Stimulated activated CD4-positive, alpha-beta T cell treated with anti-CD3 and anti-CD28 coated beads, Interleukin-2, amount 100 ng/mL, for 24 hours (primary cell): ENCODE measurements at regions not wholly inside any gene's neighbourhood (a gene's known extent, or its start where the extent isn't known, plus 50 kb on each side); places are given as distances from the start of the nearest gene placed in this dataset.

Experiments used
- DNase-seq, 2 donors: peaks; one replicate each; pipeline ENCODE4 v3.0.0-alpha.2; 2020

GRCh38 chr22:48179571-48180546 lies 1417.4 kb downstream of the TBC1D22A start:
- no peak for DNase-seq

DNA sequence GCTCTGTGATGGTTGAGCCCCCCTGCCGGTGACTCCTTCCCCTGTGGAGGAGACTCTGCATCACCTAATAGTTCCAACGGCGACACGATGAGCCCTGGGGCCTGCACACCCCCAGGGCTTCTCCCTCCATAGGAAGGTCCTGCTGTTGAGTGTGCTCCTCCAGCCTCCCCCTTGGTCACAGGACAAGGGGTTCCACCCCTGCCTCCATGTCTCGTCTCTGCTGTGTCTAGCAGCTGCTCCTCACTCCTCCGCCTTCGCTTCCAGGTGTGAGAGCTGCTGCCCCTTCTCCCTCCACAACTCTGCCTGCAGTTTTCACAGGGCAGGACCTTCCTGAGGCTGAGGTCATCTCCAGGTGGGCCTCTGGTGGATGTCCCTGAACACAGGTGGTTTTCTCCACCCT lies 1416.1 kb downstream of the TBC1D22A start:
- no peak for DNase-seq

DNA sequence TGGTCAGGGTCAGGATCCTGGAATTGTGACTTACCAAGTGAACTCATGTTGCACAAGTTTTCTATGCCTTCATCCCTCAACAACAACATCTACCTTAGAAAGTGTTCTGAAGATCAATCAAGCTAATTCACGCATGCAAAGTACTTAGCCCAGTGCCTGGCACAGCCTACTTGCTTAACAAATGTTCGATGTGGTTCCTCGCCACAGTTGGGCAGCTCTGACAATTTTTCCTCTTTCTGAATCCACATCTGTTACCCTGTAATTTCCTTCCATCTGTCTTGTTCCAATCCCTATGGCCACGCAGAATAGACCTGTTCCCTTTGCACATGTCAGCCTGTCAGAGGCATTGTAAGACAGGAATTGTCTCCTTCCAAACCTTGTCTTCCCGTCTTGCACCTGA lies 1415.2 kb downstream of the TBC1D22A start:
- no peak for DNase-seq

- DNase-seq = no peak
Measured at GRCh38 chr22:48175721-48176120, 1413.3 kb downstream of the TBC1D22A start.

DNA sequence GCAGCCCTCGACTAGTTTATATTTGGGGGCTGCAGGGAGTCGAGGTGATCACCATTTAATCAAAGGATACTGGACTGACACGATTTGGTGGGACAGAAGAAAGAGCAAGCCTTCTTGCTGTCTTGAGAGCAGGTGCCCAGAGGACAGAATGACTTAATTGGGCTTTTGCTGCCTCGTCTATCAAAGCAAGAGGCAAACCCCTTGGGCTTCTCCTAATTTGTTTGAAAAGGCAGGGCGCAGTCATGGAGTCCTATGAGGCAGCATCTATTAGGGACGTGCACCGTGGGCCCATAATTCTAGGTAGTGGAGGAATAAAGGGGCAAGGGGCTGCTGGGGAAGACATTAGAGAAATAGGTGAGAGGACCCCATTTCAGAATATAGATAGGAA lies 1411.3 kb downstream of the TBC1D22A start:
- DNase-seq = no peak

GRCh38 chr22:48173061-48173772 lies 1410.8 kb downstream of the TBC1D22A start:
- DNase-seq = no peak

DNA sequence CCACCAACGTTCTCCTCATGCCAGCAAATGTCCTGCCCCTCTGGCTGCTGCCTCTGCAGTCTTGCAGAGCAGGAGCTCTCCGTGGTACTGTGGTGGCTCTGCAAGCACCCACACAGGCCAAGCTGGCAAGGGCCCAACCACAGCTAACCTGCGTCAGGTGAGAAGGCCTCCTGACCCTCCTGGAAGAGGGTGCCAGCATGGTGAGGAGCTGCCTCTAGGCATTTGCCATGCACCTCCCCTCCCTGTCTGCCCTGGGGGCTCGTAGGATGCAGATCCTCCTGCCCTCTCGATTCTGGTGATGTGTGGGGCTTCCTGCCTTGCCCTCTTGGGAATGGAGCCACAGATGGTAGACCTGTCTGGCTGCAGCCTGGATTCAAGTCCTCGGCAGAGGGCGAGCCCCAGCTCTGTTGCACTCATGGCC lies 1408.8 kb downstream of the TBC1D22A start:
- no peak for DNase-seq

DNA sequence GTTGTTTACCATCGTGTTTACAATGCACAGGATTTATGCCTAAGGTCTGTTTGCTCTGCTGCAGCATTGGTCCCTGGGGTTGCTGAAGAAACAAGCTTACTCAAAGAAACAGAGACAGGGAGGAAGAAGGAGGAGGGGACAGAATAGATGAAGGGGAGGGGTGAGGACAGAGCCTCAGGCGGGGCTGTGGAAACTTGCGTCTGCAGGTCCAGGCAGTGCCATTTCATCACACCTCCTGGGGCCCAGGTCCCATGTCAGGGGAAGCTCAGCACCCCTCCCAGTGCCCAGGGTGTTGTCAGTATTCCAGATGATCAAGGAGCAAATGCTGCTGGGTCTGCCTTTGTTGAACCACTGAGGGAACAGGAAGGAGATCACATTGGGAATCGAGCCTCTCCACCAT lies 1406.8 kb downstream of the TBC1D22A start:
- no peak for DNase-seq

- no peak for DNase-seq
Measured at GRCh38 chr22:48167238-48167637, 1404.8 kb downstream of the TBC1D22A start.

DNA sequence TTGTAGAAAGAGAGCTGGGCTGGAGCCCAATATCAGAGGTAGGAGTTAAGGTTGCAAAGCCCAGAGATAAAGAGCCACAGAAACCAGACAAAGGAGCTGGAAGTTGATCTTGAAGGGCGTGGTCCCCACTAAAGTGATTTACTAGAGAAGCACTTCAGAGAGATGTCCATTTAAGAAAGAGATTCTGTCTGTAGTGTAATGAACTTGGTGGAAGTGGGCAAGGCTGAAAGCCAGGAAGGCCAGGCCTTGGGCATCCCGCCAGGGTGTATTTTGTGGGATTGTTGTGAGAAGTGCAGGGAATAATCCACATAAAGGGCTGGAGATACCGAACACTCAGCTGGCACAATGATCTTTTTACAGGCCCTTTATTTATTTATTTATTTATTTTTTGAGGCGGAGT lies 1398.8 kb downstream of the TBC1D22A start:
- no peak for DNase-seq

DNA sequence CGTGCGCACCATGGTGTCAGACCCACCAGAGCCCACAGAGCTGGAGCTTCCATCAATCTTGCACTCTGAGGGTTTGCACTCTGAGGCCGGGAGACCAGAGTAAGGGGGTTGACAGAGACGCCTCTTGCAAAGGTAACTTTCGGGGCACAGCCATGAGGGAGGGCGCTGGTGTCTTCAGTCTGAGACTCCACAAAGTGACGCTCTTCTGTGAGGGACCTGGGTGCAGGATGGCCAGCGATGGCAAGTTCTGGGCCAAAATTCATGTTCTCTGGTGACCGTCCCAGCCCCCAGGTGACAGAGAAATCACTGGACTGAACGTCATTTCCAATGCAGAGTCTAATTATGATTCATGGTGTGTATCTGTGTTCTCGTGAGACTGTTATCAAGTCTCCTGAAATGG lies 1395.2 kb downstream of the TBC1D22A start:
- no peak for DNase-seq

DNA sequence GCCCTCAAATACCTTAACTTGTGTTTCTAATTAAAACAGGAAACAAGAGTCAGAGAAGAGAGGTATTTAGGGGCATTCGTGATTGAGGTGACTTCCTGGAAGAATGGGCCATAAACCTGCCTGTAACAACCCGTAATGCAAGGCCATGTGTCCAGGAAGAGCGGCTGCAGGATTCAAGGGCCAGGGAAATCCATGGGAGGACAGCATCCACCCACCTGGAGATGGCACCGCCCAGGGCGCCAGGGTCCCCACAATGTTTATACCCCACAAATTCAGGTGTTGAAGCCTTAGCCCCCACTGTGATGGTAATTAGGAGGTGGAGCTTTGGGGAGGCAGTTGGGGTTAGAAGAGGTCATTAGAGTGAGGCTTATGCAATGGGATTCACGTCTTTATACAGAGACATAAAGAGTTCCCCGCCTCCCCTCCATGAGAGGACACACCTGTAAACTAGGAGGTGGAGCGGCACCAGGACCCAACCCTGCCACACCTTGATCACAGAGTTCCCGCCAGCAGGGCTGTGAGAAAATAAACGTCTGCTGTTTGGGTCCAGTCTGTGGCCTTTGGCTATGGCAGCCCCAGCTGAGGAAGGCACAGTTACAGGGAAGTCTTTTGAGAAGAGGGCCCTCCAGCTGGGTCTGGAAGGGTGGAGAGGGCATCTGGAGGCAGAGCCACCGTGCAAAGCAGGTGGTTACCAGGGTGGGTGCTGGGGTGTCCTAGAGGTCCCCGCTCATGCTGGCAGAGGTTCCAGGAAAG lies 1394.3 kb downstream of the TBC1D22A start:
- no peak for DNase-seq

- DNase-seq = no peak
Measured at GRCh38 chr22:48155446-48155845, 1393.0 kb downstream of the TBC1D22A start.

DNA sequence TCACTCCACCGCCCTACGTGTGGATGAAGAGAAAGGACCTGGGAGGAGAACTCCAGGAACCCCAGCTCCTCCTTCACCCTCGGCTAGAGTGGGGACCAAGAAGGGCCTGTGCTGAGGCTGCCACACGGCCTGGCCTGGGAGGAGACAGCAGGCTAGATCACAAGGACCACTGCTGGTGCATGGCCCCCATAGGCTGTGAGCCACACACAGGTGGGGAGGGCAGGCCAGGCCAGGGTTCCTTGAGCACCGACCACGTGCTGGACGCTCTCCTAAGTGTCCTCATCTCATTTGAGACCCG lies 1392.4 kb downstream of the TBC1D22A start:
- DNase-seq = no peak

DNA sequence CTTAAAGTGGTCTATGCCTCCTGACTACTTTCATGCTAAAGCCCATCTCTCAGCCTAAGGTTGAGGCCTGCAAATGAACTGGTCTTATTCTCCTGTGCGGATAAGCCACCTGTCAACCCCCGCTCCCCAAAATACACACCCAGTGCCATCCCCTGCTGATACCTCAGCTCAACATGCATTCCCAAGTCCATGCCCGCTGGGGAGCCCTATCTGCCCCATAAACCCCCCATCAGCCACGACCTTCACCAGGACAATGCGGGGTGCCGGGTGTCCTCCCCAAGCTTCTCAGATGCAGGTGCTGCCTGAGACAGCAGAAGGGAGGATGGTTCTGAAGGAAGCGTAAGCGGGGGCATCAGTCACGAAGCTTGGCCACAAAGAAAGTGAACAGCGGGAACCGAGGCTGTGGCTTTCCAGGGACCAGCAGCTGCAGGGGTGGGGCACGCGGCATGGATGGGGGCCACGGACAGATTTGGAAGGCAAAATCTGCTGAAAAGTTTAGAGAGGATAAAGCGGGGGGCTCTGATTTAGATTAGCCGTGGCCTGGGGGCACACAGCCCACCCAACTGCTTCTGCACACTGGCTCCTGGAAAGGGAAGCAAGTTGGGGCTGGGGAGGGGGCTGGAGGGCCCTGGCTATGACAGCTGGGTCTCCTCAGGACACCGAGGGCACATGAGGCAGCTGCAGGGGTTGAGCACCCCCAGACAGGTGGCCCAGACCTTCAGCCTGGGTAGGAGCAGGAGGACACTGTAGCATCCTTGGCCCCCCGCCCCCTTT lies 1391.9 kb downstream of the TBC1D22A start:
- DNase-seq = no peak

- no peak for DNase-seq
Measured at GRCh38 chr22:48153726-48154125, 1391.3 kb downstream of the TBC1D22A start.

- no peak for DNase-seq
Measured at GRCh38 chr22:48152916-48153315, 1390.5 kb downstream of the TBC1D22A start.

DNA sequence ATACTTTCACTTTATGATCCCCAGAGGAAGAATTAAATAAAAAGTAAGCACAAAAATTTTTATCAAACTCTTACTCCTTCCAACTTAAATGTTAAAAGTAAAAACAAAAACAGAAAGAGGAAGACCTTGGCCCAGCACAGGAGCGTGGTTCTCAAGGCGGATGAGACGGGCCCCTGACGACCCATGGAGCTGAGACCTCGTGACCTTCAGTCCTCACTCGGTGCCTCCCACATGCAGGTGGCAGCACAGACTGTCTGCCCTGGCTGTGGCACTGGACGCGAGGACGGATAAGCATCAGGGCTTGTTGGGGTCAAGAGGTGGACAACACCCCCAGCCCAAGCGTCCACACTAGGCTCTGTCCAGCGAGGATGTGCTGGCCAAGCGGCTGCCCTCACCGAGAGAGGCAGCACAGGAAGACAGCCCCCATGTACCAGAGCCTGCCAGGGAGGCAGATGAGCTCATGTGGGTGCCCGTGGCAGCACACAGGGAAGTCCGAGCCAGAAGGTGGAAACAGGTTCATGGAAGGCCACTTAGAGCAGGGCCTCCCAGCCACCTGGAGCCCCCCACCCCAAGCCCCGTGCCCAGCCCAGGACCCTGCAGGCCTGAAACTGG lies 1389.8 kb downstream of the TBC1D22A start:
- DNase-seq = no peak

- no peak for DNase-seq
Measured at GRCh38 chr22:48151641-48152040, 1389.2 kb downstream of the TBC1D22A start.

GRCh38 chr22:48147831-48148230 lies 1385.4 kb downstream of the TBC1D22A start:
- DNase-seq = no peak

DNA sequence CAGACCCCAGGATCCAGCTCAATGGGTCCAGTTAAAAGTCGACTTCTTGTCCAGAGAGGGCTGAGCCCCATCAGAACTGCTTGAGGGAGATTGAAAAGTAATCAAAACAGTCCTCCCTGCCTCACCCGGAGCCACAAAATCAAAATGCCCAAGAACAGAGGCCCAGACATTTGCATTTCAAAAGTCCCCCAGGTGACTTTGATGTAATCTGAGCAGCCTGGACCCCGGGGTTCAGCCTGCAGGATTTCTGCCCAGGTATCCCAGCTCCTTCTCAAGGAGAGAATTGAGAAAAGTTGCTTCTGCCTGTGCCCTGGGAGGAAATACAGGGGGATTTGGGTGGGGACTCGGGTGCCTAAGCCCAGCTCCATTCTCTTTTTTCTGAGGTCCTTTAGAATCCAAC lies 1385.0 kb downstream of the TBC1D22A start:
- no peak for DNase-seq

GRCh38 chr22:48146426-48146825 lies 1384.0 kb downstream of the TBC1D22A start:
- DNase-seq = no peak
